MCF 10A (cell line): ENCODE measurements at regions not wholly inside any gene's neighbourhood (a gene's known extent, or its start where the extent isn't known, plus 50 kb on each side); places are given as distances from the start of the nearest gene placed in this dataset.

Experiments used
- BruUV-seq: library from RNA; stranded (reverse); fragments of 400-500 nt; replicated peaks from 2 replicates; lab custom pipeline; 2021; lab: Mats Ljungman, UMichigan
- CTCF ChIA-PET: fragments of 300-600 bp; sonication (Branson Sonifier 250); formaldehyde crosslinking; extraction: SDS; loops from one replicate; lab custom pipeline; 2021; ENCODE audit warnings: antibody characterized with exemption, inconsistent platforms; lab: Yijun Ruan, JAX
- POLR2A ChIA-PET: fragments of 300-600, 350-650 bp; sonication (Branson Sonifier 250); formaldehyde crosslinking; extraction: SDS; loops from one replicate; lab custom pipeline; 2020; ENCODE audit warnings: antibody characterized with exemption, inconsistent platforms; lab: Yijun Ruan, JAX
- DNase-seq: peaks from one replicate; pipeline ENCODE4 v3.0.0-alpha.2; 2018; ENCODE audit not compliant: unreplicated experiment
- H3K27ac Mint-ChIP-seq: one replicate; pipeline ENCODE4 v1.8.0; 2022; ENCODE audit warnings: mild to moderate bottlenecking, low read depth, mixed read lengths; ENCODE audit not compliant: unreplicated experiment
- H3K27me3 Mint-ChIP-seq: one replicate; pipeline ENCODE4 v1.8.0; 2022; ENCODE audit warnings: mixed read lengths; ENCODE audit not compliant: insufficient read depth, unreplicated experiment
- H3K36me3 Mint-ChIP-seq: one replicate; pipeline ENCODE4 v1.8.0; 2022; ENCODE audit warnings: mild to moderate bottlenecking, moderate library complexity, mixed read lengths; ENCODE audit not compliant: insufficient read depth, unreplicated experiment
- H3K4me1 Mint-ChIP-seq: one replicate; pipeline ENCODE4 v1.8.0; 2022; ENCODE audit warnings: mixed read lengths; ENCODE audit not compliant: insufficient read depth, unreplicated experiment
- H3K4me3 Mint-ChIP-seq: one replicate; pipeline ENCODE4 v1.8.0; 2022; ENCODE audit warnings: mild to moderate bottlenecking, moderate library complexity, mixed read lengths; ENCODE audit not compliant: unreplicated experiment
- H3K9me3 Mint-ChIP-seq: one replicate; pipeline ENCODE4 v1.8.0; 2022; ENCODE audit warnings: mixed read lengths; ENCODE audit not compliant: unreplicated experiment
- CTCF ChIP-seq: fragments of 200-600 bp; IDR thresholded peaks from one replicate; pipeline ENCODE4 v1.8.0; 2022; ENCODE audit warnings: antibody characterized with exemption, mild to moderate bottlenecking; ENCODE audit not compliant: unreplicated experiment
- intact Hi-C: fragments of 100-400 bp; cut with micrococcal nuclease; formaldehyde crosslinking; loops from 2 replicates; pipeline ENCODE4 v1.14.1; 2022

GRCh38 chr9:95679874-95680273 lies 163.1 kb upstream of the PTCH1 start:
- TF ChIP-seq CTCF, result no peak
- no peaks in the 10 kb centered on the region for H3K36me3 Mint-ChIP-seq
- CTCF ChIA-PET, result no interaction called here
- H3K27ac Mint-ChIP-seq, result no peak overlapping the region
- H3K27me3 Mint-ChIP-seq, result peaks cover 10% of the 10 kb centered on the region
- POLR2A ChIA-PET, result no interaction called here
- intact Hi-C loops, result no loop called here
- no peaks in the 10 kb centered on the region for H3K4me1 Mint-ChIP-seq
- H3K4me3 Mint-ChIP-seq, result no peak overlapping the region
- BruUV-seq, result no TSS peak
- H3K9me3 Mint-ChIP-seq, result peaks cover 6% of the 10 kb centered on the region
- DNase-seq, result no peak

GRCh38 chr9:95678759-95679158 lies 162.0 kb upstream of the PTCH1 start:
- no peak overlapping the region for H3K27ac Mint-ChIP-seq
- no TSS peak for BruUV-seq
- CTCF ChIA-PET, result no interaction called here
- H3K27me3 Mint-ChIP-seq, result peaks cover 15% of the 10 kb centered on the region
- POLR2A ChIA-PET, result no interaction called here
- H3K4me3 Mint-ChIP-seq, result no peak overlapping the region
- intact Hi-C loops, result no loop called here
- no peaks in the 10 kb centered on the region for H3K36me3 Mint-ChIP-seq
- DNase-seq, result no peak
- peaks cover 6% of the 10 kb centered on the region for H3K9me3 Mint-ChIP-seq
- no peak for TF ChIP-seq CTCF
- no peaks in the 10 kb centered on the region for H3K4me1 Mint-ChIP-seq

- Mint-ChIP-seq H3K27me3 (peaks cover 73% of the 10 kb centered on the region), H3K9me3 (no peaks in the 10 kb centered on the region), H3K36me3 (no peaks in the 10 kb centered on the region), H3K27ac (no peak overlapping the region), H3K4me3 (no peak overlapping the region), H3K4me1 (no peaks in the 10 kb centered on the region)
- no TSS peak for BruUV-seq
- TF ChIP-seq CTCF, result no peak
- POLR2A ChIA-PET, result no interaction called here
- no peak for DNase-seq
- CTCF ChIA-PET, result no interaction called here
- intact Hi-C loops, result no loop called here
Observed at GRCh38 chr9:95670122-95670521, 153.4 kb upstream of the PTCH1 start.

GRCh38 chr9:95669253-95669652 lies 152.5 kb upstream of the PTCH1 start:
- H3K4me3 Mint-ChIP-seq, result no peak overlapping the region
- no peak for TF ChIP-seq CTCF
- H3K27me3 Mint-ChIP-seq, result peaks cover 66% of the 10 kb centered on the region
- H3K27ac Mint-ChIP-seq, result no peak overlapping the region
- intact Hi-C loops, result no loop called here
- no peaks in the 10 kb centered on the region for H3K36me3 Mint-ChIP-seq
- CTCF ChIA-PET, result interaction anchor here (0.5 kb wide), 1 partner anchor 22 kb away, joined by 5 read pairs; no protein-coding TSS in a partner anchor
- no peak for DNase-seq
- H3K4me1 Mint-ChIP-seq, result no peaks in the 10 kb centered on the region
- H3K9me3 Mint-ChIP-seq, result no peaks in the 10 kb centered on the region
- no TSS peak for BruUV-seq
- POLR2A ChIA-PET, result no interaction called here
